ENCODE measurements at regions not wholly inside any gene's neighbourhood (a gene's known extent, or its start where the extent isn't known, plus 50 kb on each side); places are given as distances from the start of the nearest gene placed in this dataset.

- H3K36me3 ChIP-seq: no peaks in the 10 kb centered on the region
- no peak overlapping the region for H3K27ac ChIP-seq
- no peaks in the 10 kb centered on the region for H3K4me1 ChIP-seq
- 84 to 91% methylated on average over 2 of the region's 2 CpGs for WGBS, 2 donors
- TF ChIP-seq EP300 (IDR thresholded peaks at IDR 0.05): no peak
- H3K4me3 ChIP-seq: no peak overlapping the region
- no peak for DNase-seq
- intact Hi-C loops (cut with DNase I): no loop called here
- no peaks in the 10 kb centered on the region for H3K9me3 ChIP-seq
- H3K27me3 ChIP-seq: no peaks in the 10 kb centered on the region
Measured at GRCh38 chr1:34657849-34658248, 97.0 kb upstream of the GJB5 start.

- no peak for DNase-seq
- no peak for TF ChIP-seq POLR2A (IDR thresholded peaks at IDR 0.05)
- TF ChIP-seq EP300 (IDR thresholded peaks at IDR 0.05): no peak
- no peak for TF ChIP-seq CTCF (IDR thresholded peaks at IDR 0.05)
- TF ChIP-seq POLR2AphosphoS5 (IDR thresholded peaks at IDR 0.05): no peak
- intact Hi-C loops (cut with DNase I): no loop called here
- Histone ChIP-seq H3K36me3 (no peaks in the 10 kb centered on the region), H3K27me3 (no peaks in the 10 kb centered on the region), H3K27ac (no peak overlapping the region), H3K9me3 (no peaks in the 10 kb centered on the region), H3K4me1 (no peaks in the 10 kb centered on the region), H3K4me3 (no peak overlapping the region)
Measured at GRCh38 chr1:34663031-34663430, 91.8 kb upstream of the GJB5 start.

GRCh38 chr1:34668063-34668462 lies 86.8 kb upstream of the GJB5 start:
- H3K9me3 ChIP-seq: no peaks in the 10 kb centered on the region
- no peaks in the 10 kb centered on the region for H3K27me3 ChIP-seq
- no peaks in the 10 kb centered on the region for H3K4me1 ChIP-seq
- WGBS, 2 donors: 85 to 87% methylated on average over 3 of the region's 3 CpGs
- intact Hi-C loops (cut with DNase I): no loop called here
- no peak overlapping the region for H3K27ac ChIP-seq
- H3K36me3 ChIP-seq: no peaks in the 10 kb centered on the region
- no peak overlapping the region for H3K4me3 ChIP-seq
- DNase-seq: no peak
- TF ChIP-seq EP300 (IDR thresholded peaks at IDR 0.05) (no peak), CTCF (IDR thresholded peaks at IDR 0.05) (no peak)

- H3K27ac ChIP-seq: no peak overlapping the region
- H3K36me3 ChIP-seq: no peaks in the 10 kb centered on the region
- 57 to 78% methylated on average over 7 of the region's 7 CpGs for WGBS, 2 donors
- H3K27me3 ChIP-seq: peaks cover 0 to 5% (median 0%) of the 10 kb centered on the region in 3 donors
- H3K4me3 ChIP-seq: no peak overlapping the region
- no peaks in the 10 kb centered on the region for H3K4me1 ChIP-seq
- DNase-seq: no peak
- no peak for TF ChIP-seq POLR2AphosphoS5 (IDR thresholded peaks at IDR 0.05)
- no peak for TF ChIP-seq EP300 (IDR thresholded peaks at IDR 0.05)
- TF ChIP-seq CTCF (IDR thresholded peaks at IDR 0.05): no peak
- intact Hi-C loops (cut with DNase I): no loop called here
- H3K9me3 ChIP-seq: no peaks in the 10 kb centered on the region
Measured at GRCh38 chr1:34670982-34671381, 83.9 kb upstream of the GJB5 start.

- no peak for TF ChIP-seq EP300 (IDR thresholded peaks at IDR 0.05)
- no peak for TF ChIP-seq POLR2A (IDR thresholded peaks at IDR 0.05)
- no peak for TF ChIP-seq POLR2AphosphoS5 (IDR thresholded peaks at IDR 0.05)
- TF ChIP-seq CTCF (IDR thresholded peaks at IDR 0.05): no peak
- Histone ChIP-seq H3K4me3 (no peak overlapping the region), H3K36me3 (no peaks in the 10 kb centered on the region), H3K27ac (no peak overlapping the region), H3K4me1 (no peaks in the 10 kb centered on the region), H3K9me3 (no peaks in the 10 kb centered on the region), H3K27me3 (peaks cover 0 to 5% (median 0%) of the 10 kb centered on the region in 3 donors)
- intact Hi-C loops (cut with DNase I): no loop called here
- DNase-seq: no peak
Measured at GRCh38 chr1:34671887-34672286, 83.0 kb upstream of the GJB5 start.

Measured in sigmoid colon (tissue), 6 donors.